Stimulated activated CD8-positive, alpha-beta memory T cell treated with anti-CD3 and anti-CD28 coated beads, Interleukin-15, amount 100 ng/mL, for 48 hours (primary cell): ENCODE measurements at regions not wholly inside any gene's neighbourhood (a gene's known extent, or its start where the extent isn't known, plus 50 kb on each side); places are given as distances from the start of the nearest gene placed in this dataset.
"Not testable (repeated sequence)": the region's sequence is repeated elsewhere in the genome, so short reads cannot be mapped to it uniquely, and the experiment has no call there.

Experiments
- DNase-seq, 2 donors: peaks; one replicate each; pipeline ENCODE4 v3.0.0-alpha.2; 2020; ENCODE audit warnings: low read depth in 2 of 2

DNA sequence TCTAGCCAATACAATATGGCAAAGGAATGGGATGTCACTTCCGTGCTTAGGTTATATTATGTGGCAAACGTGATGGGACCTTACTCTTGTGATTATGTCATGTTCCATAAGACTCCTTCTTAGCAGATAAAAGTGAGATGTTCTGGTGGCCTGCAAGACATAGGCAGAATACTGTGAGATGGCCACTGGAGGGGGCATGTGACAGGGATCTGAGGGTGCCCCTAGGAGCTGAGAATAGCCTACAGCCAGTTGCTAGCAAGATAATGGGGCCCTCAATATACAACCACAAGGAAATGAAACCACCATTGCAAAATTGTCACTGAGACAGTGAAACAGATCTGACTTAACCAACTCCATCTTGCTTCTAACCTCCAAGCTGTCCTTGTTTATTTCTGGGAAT is 151.4 kb upstream of the SSTR1 start:
- DNase-seq: no peak

DNA sequence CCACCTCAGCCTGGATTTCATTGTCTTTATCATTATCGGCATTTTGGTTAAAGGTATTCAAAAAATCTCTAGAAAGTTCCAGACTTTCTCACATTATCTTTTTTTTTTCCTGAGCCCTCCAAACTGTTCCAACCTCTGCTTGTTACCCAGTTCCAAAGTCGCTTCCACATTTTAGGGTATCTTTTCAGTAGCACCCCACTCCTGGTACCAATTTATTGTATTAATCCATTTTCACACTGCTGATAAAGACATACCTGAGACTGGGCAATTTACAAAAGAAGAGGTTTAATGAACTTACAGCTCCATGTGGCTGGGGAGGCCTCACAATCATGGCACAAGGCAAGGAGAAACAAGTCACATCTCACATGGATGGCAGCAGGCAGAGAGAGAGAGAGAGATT is 145.5 kb upstream of the SSTR1 start:
- DNase-seq: not testable (repeated sequence)

DNA sequence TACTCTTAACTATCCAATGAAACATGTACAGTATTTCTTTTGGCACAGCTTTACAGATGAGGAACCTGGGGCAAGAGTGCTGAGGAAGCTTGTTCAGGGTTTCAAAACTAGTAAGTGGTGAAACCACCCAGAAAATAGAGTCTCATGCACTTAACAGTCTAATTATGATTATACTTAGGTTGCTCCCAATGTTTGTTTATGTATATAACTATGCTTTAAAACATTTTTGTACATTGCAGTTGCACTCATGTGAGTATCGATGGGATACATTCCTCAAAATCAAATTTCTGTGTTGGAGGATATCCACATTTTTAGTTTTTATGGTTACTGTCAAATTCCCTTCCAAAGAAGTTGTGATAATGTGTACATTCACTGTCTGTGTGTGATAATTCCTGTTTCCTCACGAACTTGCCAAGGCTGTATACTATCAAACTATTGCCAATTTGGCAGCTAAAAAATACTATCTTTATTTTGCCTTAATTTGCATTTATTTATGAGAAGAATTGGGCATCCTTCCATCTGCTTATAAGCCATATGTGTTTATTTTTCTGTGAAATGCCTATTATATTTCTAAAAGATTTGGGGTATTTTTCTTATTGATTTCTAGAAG is 143.9 kb upstream of the SSTR1 start:
- DNase-seq: no peak

DNA sequence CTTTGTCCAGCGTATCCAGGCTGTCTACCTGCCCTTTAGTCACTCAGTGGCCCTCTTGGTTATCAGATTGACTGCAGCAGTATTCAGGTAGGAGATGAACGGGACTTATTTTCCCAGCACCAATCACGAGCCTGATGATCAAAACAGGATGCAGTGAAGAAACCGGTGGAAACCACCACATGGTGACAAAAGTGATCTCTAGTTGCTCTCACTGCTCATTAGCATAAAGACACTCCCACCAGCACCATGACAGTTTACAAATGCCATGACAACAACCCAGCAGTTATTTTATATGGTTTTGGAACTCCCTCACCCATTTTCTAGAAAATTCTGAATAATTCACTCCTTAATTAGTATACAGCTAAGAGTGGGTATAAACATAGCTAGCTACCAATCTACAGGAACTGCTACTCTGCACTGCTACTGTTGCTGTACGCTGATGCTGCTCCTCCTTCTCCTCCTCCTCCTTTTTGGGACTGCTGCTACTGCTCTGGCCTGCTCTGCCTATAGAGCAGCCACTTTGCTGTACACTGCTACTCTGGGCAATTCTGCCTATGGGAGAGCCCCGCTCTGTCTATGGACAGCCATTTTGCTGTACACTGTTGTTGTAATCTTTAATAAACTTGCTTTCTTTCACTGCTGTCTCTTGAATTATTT is 142.5 kb upstream of the SSTR1 start:
- DNase-seq: peak in 1 of 2 donors; percentile 27

DNA sequence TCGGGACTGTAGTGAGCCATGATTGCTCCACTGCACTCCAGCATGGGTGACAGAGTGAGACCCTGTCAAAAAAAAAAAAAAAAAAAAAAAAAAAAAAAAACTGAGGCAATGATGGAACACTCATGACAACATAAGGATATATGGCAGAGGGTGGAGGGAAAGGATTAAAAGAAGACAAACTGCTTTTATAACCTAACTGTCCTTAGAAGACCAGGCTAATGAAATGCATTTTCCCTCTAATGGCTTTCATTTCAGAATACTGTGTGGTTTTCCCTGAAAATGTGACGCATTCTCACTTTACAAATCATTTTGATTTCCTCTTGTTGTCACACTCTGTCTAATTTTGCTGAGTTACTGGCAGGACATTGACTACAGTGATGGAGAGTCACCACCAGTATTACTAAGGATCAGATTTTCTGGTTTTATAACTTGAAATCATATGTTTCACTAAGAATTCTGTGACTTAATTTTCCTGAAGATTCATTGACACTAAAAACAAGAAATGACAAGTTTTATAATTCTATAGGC is 137.6 kb upstream of the SSTR1 start:
- DNase-seq: no peak

DNA sequence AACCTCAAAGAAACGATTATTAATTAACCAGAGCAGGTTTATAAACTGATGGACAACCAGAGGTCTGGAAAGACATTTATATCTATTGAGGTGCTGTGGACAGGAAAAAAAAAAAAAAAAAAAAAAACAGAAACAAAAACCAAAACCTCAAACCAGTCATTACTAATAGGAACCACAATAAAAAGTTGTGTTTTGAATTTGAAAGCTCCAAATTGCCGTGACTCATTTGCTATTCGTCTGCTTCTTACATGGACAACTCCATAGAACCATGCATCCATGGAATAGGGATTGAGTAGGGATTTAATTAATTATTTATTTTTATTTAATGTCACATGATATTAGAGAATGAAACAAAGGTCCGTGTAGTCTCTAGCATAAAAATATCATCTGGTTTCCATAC is 134.1 kb upstream of the SSTR1 start:
- DNase-seq: no peak

DNA sequence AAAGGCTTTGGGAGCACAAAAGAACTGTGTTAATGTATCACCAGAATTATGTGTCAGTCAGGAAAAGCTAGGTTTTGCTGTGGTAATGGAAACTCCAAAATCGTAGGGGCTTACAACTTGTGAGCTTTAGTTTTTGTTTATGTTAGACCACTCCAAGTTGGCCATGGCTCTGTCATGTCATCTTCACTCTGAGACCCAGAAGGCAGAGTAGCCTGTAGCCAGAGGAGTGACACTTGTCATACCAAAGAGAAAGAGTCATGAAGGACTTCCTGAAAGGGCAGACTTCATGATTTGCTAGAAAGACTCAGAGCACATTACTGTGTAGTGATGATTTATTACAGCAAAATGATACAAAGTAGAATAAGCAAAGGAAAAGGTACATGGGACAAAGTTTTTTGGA is 133.6 kb upstream of the SSTR1 start:
- DNase-seq: no peak

DNA sequence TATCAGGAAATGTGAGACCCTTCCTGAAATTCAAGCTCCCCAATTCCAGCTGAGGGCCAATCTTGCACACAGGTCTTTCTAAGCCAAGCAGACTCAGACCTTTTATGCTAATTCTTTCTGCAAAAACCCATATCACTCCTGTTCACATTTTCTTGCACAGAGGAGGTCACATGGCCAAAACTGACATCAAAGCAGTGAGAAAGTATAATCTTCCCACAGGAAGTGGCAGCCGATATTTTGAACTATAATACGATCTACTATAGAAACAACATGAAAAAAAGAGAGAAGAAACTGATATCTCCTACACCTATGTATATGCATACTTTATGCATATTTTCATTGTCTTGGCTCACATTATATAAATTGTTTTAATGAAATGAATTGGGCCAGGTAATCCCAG is 132.9 kb upstream of the SSTR1 start:
- DNase-seq: no peak

DNA sequence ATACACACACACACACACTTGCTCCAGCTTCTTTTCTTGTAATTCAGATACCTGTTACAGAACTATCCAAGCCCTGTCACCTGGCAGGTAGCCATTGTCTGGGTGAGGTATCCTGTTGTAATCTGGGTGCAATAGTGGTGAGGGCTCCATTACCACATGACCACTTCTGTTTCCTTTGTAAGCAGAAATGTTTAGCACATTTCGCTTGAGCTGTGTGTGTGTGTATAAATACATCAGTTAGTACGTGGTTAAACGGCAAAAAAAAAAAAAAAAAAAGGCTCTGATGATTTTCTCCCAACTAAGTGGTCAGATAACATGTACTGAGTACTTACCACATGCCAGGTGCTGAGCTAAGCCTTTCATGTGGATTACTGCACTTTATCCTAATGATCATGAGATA is 129.3 kb upstream of the SSTR1 start:
- DNase-seq: no peak

DNA sequence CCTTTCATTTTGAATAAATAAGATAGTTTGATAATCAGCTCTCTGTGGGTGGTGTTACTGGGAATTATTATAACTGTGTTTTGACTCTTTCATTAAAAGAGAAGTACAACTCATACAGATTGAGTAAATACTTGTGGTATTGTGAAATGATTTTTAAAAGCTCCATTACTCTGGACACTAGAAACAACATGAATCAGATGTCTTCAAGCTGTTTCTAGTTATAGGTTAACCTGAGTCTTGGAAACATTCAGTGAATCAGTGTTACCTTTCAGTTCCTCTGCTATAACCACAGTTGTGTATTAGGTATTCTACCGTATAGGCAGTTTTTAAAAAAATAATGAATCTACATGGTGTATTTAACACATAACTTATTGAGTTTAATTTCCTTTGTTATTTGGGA is 128.4 kb upstream of the SSTR1 start:
- no peak for DNase-seq

DNA sequence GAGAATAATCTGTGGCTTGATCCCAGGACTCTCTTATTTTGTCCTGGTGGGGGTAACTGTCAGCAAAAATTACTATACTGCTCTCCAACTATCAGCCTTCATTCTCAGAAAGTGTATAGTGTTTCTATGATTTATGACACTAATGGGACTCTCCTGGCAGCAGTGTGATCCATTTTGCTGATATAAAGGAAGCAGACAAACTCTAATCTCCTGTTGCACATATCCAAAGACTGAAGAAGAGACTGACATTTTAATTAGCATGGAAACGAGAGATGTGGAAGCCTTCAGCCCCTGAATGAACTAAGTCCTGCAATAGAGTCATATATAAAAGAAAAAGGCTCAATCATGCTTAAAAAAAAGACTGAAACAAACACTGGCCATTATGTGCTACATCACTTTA is 127.8 kb upstream of the SSTR1 start:
- DNase-seq: no peak

DNA sequence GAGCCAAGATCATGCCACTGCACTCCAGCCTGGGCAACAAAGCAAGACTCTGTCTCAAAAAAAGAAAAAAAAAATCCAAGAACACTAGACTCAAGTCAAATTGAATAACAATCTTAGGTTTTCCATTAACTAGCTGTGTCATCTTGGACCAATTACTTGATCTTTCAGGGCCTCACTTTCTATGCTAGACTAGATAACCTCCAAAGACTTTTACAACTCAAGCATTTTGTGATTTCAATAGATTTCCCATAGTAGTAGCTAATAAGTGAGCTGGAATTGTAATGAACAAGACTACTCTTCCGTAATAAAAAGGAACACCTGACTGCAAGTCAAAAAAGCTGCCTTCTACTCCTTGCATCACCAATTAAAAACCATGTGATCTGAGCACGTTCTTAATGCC is 127.0 kb upstream of the SSTR1 start:
- no peak for DNase-seq

DNA sequence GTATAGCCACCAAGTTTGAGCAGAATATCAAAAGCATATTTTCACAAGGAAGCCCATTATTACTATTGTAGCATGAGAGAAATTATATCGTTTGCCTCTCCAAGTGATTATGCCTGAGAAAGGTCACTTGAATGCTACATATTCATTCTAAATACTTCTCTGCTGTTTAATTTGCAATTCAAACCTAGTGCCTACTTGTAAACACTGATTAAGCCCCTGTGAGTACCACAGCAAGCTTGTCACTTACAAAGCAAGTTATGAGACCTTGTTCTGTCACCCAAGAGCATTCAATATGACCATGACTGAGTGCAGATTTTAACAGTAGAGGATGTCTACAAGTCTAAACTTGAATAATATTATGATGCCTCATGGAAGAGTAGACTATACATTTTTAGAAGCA is 124.7 kb upstream of the SSTR1 start:
- no peak for DNase-seq

DNA sequence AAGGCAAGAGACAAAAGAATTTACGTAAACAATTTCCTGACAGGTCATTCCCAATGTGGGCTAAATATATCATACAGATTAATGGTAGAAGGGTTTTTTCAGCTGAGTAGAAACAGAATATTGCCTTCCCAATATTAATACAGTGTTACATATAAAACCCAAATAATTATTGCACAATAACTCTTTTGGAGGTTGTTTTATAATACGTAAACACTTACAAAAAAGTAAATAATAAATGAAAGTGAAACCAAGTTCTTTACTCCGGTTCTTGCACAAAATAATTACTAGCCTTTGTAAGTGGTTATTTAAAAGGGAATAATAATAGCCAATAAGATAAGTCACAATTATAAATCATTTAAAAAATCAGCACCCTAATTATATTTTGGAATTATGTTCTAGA is 118.6 kb upstream of the SSTR1 start:
- no peak for DNase-seq

DNA sequence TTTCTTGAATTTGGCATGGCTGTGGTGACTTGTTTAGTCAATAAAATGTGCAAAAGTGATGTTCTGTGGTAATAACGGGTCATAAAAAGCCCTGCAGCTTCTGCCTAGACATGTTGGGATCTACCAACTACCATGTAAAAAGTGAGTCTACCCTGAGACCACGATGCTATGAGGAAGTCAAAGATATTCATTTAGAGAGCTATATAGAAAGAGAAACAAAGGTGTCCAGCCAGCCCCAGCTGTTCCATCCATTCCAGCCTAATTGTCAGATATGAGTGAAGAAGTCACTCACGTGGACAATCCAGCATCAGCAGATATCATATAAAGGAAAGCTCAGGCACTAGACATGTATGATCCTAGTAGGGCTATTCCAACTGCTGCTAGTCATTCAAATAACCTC is 117.2 kb upstream of the SSTR1 start:
- DNase-seq: no peak

DNA sequence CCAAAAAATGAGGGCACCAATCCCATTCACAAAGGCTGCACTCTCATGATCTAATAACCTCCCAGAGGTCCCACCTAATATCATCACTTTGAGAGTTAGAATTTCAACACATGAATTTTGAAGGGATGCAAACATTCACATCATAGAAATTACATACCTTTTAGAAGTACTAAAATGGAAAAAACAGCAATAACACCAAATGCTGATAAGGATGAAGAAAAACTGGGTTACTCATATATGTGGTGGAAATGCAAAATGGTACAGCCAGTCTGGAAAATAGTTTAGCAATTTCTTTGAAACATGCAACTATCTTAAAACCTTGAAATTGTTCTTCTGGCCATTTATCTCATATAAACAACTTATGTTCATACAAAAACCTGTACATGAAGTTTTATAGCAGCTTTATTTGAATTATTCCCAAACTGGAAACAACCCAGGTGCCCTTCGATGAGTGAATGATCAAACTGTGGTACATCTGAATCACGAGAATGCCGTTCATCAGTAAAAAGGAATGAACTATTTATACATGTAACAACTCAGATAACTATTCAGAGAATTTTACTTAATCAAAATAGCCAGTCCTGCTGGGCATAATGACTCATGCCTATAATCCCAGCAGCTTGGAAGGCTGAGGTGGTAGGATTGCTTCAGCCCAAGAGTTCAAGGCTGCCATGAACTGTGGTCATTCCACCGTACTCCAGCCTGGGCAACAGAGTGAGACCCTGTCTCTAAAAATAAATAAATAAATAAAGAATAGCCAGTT is 109.4 kb upstream of the SSTR1 start:
- DNase-seq: no peak

DNA sequence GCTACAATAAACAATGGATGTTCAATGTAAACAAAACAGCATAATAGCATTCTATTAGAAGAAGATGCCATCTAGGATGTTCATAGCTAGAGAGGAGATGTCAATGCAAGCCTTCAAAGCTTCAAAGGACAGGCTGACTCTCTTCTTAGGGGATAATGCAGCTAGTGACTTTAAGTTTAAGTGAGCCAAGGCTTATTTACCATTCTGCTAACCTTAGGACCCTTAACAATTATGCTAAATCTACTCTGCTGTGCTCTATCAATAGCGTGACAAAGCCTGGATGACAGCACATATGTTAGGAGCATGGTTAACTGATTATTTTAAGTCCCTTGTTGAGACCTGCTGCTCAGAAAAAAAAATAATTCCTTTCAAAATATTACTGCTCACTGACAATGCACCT is 106.0 kb upstream of the SSTR1 start:
- DNase-seq: no peak

DNA sequence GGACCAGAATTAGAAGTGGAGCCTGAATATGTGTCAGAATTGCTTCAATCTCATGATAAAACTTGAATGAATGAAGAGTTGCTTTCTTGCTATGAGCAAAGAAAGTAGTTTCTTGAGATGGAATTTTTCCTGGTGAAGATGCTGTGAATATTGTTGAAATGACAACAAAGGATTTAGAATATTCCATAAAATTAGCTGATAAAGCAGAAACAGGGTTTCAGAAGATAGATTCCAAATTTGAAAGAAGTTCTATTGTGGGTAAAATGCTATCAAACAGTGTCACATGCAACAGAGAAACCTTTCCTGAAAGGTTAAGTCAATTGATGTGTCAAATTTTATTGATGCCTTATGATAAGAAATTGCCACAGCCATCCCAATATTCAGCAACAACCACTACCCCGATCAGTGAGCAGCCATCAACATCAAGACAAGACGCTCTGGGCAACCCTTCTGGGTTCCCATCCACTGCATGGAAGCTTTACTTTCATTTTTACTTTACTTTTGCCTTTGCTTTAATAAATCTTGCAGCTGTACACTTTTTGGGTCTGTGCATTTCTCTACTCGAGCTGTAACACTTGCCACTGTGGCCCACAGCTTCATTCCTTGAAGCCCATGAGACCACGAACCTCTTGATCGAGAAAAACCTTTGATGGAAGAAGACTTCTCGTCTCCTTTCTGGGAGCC is 104.0 kb upstream of the SSTR1 start:
- DNase-seq: no peak

DNA sequence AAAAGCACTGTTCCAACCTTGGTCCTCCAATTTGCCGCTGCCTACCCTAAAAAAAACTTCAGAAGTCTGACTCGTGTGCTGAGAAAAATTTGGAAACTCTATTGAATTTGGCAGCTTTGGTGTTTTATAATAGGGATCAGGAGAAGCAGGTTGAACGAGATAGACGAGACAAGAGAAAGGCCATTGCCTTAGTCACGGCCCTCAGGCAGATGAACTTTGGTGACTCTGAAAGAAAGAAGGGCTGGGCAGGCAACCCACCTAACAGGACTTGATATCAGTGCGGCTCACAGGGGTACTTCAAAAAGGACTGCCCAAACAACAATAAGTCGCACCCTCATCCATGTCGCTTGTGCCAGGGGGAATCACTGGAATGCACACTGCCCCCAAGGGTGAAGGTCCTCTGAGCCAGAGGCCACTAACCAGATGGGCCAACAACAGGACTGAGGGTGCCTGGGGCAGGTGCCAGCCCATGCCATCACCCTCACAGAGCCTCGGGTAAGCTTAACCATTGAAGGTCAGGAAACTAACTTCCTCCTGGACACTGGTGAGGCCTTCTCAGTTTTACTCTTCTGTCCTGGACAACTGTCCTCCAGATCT is 102.5 kb upstream of the SSTR1 start:
- no peak for DNase-seq

DNA sequence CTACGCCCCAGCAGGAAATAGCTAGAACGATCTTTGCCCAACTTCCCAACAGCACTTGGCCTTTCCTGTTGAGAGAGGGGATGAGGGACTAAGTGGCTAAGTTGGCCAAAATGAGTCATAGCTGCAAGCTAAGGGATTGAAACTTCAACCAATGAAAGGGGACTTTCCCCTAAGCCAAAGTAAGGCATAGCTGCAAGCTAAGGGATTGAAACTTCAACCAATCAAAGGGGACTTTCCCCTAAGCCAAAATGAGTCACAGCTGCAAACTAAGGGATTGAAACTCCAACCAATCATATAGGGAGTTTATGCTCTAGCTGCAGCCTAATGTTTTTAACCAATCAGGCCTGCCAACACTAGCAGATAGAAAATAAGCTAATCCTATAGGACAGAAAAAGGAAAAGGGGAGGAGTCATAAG is 100.5 kb upstream of the SSTR1 start:
- no peak for DNase-seq

DNA sequence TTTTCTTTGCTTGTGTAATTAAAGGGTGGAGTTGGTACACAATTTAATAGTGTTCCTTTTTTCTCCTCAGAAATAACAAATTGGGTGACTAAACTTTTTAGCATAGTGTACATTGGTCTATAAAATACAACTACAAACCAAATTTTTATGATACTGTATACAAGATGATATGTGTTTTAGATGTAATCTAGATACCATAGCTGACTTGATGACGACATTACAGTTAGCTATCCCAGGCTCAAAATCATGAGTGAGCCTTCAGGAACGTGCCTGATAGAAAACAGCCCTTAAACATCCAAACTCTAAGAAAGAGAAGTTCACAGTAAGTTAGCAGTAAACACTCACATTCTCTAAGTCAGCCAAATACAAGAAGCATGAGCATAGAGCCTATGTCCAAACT is 99.0 kb upstream of the SSTR1 start:
- no peak for DNase-seq

DNA sequence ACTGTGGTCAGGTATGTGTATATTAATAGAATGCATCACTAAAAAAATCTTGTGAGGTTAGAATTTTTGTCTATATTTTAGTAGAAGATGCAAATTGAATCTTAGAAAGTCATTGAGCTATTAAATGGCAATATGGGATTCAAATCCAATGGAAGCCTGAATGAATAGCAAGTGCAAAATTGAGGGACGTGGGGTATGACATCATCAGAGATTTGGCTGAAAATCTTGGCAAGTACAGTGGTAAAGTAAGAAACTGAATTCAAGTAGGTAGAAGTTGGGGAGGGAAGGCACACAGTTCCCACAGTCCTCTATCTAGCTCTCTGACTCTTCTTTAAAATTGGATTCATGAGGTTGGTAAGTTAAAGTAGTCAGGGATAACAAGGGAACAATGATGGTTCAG is 97.4 kb upstream of the SSTR1 start:
- no peak for DNase-seq
